Esophagus muscularis mucosa (tissue), 2 donors: ENCODE measurements at regions not wholly inside any gene's neighbourhood (a gene's known extent, or its start where the extent isn't known, plus 50 kb on each side); places are given as distances from the start of the nearest gene placed in this dataset.

Source experiments
- POLR2A ChIP-seq: fragments of 450-650 bp; IDR thresholded peaks from one replicate; pipeline ENCODE4 v1.6.1; 2017; ENCODE audit warnings: antibody characterized with exemption, moderate library complexity, mild to moderate bottlenecking, low read depth
- POLR2AphosphoS5 ChIP-seq, 2 donors: sonication (generic); formaldehyde crosslinking; IDR thresholded peaks; one replicate each; pipeline ENCODE4 v1.6.1; 2017; ENCODE audit warnings: antibody characterized with exemption in 2 of 2

GRCh38 chr22:25399649-25400151, 164.8 kb upstream of the GRK3 start:
- no peak for TF ChIP-seq POLR2AphosphoS5 (IDR thresholded peaks at IDR 0.05)
- TF ChIP-seq POLR2A, result no peak
